GM18870 (cell line): ENCODE measurements at regions not wholly inside any gene's neighbourhood (a gene's known extent, or its start where the extent isn't known, plus 50 kb on each side); places are given as distances from the start of the nearest gene placed in this dataset.
"Not testable (repeated sequence)": the region's sequence is repeated elsewhere in the genome, so short reads cannot be mapped to it uniquely, and the experiment has no call there.

ENCODE experiments used
- ATAC-seq: cut with Tn5 transposase; IDR thresholded peaks from one replicate; pipeline ENCODE4 v1.9.1; 2021; ENCODE audit warnings: moderate library complexity; ENCODE audit not compliant: unreplicated experiment

GRCh38 chr14:40309124-40309523, 876.9 kb upstream of the FBXO33 start:
- no peak for ATAC-seq

- ATAC-seq: no peak
Observed at GRCh38 chr14:40308240-40308639, 876.0 kb upstream of the FBXO33 start.

- ATAC-seq: no peak
Observed at GRCh38 chr14:40296821-40297220, 864.6 kb upstream of the FBXO33 start.

GRCh38 chr14:40292664-40293063, 860.4 kb upstream of the FBXO33 start:
- ATAC-seq: no peak

GRCh38 chr14:40282196-40282595, 850.0 kb upstream of the FBXO33 start:
- no peak for ATAC-seq

- no peak for ATAC-seq
Observed at GRCh38 chr14:40280652-40281051, 848.4 kb upstream of the FBXO33 start.

DNA sequence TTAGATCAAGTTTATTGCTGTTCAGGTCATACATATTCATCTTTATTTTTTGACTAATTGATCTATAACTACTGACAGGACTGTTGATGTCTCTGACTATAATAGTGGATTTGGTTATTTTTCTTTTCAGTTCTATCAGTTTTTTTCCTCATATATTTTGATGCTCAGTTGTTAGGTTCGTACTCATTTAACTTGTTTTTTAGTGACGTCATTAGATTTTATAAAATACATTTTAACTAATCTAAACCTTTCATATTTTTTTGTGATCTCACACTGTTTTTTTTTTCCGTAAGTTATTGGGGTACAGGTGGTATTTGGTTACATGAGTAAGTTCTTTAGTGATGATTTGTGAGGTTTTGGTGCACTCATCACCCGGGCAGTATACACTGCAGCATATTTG, 841.2 kb upstream of the FBXO33 start:
- no peak for ATAC-seq

GRCh38 chr14:40271480-40271879, 839.2 kb upstream of the FBXO33 start:
- ATAC-seq: no peak

DNA sequence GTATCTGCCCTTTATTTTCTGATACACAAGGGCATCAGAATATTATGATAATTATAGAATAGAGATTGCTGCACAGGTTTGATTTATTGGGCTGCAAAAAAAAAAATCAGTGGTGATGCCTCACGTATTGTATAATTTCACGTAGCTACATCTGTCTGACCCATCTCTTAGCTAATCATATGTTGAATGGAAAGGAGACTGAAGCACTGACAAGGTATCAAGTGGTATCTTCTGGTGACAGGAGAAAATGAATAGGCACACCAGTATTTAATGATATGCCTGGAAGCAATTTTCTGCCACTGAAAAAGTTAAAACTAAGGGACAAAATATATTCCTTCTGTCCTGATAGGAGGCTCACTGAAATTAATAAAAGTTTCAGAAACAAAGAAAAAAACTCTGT, 837.2 kb upstream of the FBXO33 start:
- ATAC-seq: no peak

GRCh38 chr14:40268236-40268635, 836.0 kb upstream of the FBXO33 start:
- ATAC-seq: no peak

DNA sequence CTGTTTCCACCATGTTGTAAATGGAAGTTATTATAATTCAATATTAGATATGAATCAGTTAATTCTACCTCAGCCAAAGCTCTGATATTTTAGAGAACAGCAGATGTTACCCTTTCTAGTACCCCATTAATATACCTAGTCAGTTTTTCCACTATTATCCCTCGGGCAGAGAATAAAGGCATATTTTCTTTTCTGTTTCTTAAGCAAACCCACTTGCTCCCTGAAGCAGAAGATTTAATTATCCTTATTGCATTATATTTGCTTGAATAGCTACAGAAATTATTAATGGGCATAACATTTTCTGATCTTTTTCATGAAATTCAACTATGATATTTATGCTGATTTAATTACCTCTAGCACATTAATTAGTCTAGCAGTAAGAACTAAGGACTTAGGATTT, 832.9 kb upstream of the FBXO33 start:
- ATAC-seq: no peak

GRCh38 chr14:40252817-40253447, 820.7 kb upstream of the FBXO33 start:
- ATAC-seq: no peak

GRCh38 chr14:40248671-40249070, 816.4 kb upstream of the FBXO33 start:
- ATAC-seq: no peak

DNA sequence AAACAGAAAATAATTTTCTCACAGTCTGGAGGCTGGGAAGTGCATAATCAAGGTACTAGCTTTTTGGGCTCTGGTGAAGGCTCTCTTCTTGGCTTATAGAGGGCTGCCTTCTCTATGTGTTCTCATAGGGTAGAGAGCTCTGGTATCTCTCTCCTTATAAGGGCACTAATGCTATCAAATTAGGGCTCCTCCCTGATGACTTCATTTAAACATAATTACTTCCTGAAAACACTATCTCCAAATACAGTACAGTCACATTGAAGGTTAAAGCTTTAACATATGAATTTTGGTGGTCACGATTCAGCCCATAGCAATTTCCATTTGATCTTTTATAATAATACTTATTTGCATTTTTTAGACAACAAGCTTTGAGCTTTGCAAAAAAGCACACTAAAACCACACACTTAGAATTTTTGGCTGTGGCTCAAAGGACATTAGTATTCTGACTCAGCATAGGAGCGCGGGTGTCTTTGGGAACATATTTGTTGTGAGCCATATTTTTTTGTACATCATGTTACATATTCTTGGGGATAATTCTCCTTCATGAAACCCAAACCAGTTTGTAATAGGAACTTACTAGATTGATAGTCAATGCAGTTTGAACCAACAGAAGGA, 808.1 kb upstream of the FBXO33 start:
- no peak for ATAC-seq

GRCh38 chr14:40232302-40232701, 800.1 kb upstream of the FBXO33 start:
- no peak for ATAC-seq

DNA sequence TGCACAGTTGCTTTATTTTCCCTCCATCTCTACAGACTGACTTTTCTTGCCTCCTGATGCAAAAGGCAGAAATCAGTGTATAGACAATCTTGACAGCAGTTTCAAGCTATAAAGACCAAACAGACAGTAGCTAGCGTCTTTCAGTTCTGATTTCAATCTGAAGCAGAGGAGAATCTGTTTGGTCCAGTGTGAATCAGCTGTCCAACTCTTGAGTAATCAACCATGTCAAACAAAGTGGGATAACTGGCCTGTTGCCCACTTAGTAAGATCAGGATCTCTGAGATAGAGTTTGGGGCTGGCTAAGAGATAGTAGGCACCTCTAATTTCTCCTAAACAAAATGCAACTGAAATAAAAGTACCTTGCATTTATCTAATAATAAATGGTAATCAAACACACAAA, 797.4 kb upstream of the FBXO33 start:
- no peak for ATAC-seq

DNA sequence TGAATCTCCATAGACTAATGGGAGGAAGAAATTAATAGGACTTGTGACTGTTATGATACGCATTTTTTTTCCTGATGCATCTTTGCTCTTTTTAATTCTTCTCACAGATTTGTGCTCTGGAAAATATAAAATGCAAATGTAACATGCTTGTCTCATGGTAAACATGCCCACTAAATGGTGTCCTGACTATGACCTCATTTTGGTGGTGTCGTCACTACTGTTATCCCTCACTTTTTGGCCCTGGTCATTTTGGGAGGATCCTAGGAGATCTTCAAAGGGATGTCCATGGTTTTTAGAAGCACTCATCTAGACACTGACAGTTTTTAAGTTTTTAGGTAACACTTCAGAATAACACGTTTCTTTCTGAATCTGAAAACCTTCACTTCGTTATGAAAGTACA, 790.8 kb upstream of the FBXO33 start:
- no peak for ATAC-seq

- ATAC-seq: no peak
Observed at GRCh38 chr14:40221428-40221827, 789.2 kb upstream of the FBXO33 start.

GRCh38 chr14:40219032-40219431, 786.8 kb upstream of the FBXO33 start:
- no peak for ATAC-seq

GRCh38 chr14:40218282-40218941, 786.2 kb upstream of the FBXO33 start:
- no peak for ATAC-seq

- no peak for ATAC-seq
Observed at GRCh38 chr14:40216976-40217375, 784.7 kb upstream of the FBXO33 start.

DNA sequence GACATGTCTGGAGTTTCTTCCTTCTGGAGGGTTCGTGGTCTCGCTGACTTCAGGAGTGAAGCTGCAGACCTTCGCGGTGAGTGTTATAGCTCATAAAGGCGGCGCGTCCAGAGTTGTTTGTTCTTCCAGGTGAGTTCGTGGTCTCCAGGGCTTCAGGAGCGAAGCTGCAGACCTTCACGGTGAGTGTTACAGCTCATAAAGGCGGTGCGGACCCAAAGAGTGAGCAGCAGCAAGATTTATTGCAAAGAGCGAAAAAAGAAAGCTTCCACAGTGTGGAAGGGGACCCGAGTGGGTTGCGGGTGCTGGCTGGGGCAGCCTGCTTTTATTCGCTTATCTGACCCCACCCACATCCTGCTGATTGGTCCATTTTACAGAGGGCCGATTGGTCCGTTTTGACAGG, 784.2 kb upstream of the FBXO33 start:
- not testable (repeated sequence) for ATAC-seq

- no peak for ATAC-seq
Observed at GRCh38 chr14:40213701-40214100, 781.5 kb upstream of the FBXO33 start.
